ENCODE measurements at regions not wholly inside any gene's neighbourhood (a gene's known extent, or its start where the extent isn't known, plus 50 kb on each side); places are given as distances from the start of the nearest gene placed in this dataset.

GRCh38 chr5:68478301-68479095, 262.9 kb downstream of the PIK3R1 start:
- Mint-ChIP-seq H3K27ac (no peak overlapping the region), H3K27me3 (no peaks in the 10 kb centered on the region), H3K9me3 (ENCODE audit: low read depth) (no peaks in the 10 kb centered on the region), H3K4me1 (ENCODE audit: low read depth) (no peaks in the 10 kb centered on the region), H3K4me3 (no peak overlapping the region), H3K36me3 (no peaks in the 10 kb centered on the region)

GRCh38 chr5:68479524-68479923, 264.0 kb downstream of the PIK3R1 start:
- Mint-ChIP-seq H3K9me3 (ENCODE audit: low read depth) (no peaks in the 10 kb centered on the region), H3K4me1 (ENCODE audit: low read depth) (no peaks in the 10 kb centered on the region), H3K36me3 (no peaks in the 10 kb centered on the region), H3K27ac (no peak overlapping the region), H3K4me3 (no peak overlapping the region), H3K27me3 (no peaks in the 10 kb centered on the region)

GRCh38 chr5:68480335-68480940, 264.9 kb downstream of the PIK3R1 start:
- Mint-ChIP-seq H3K27me3 (no peaks in the 10 kb centered on the region), H3K36me3 (no peaks in the 10 kb centered on the region), H3K4me3 (no peak overlapping the region), H3K27ac (no peak overlapping the region), H3K4me1 (ENCODE audit: low read depth) (no peaks in the 10 kb centered on the region), H3K9me3 (ENCODE audit: low read depth) (no peaks in the 10 kb centered on the region)

GRCh38 chr5:68482199-68482598, 266.6 kb downstream of the PIK3R1 start:
- H3K4me1 Mint-ChIP-seq (ENCODE audit: low read depth): no peaks in the 10 kb centered on the region
- H3K9me3 Mint-ChIP-seq (ENCODE audit: low read depth): no peaks in the 10 kb centered on the region
- H3K4me3 Mint-ChIP-seq: no peak overlapping the region
- peaks cover 1% of the 10 kb centered on the region for H3K36me3 Mint-ChIP-seq
- H3K27ac Mint-ChIP-seq: no peak overlapping the region
- peaks cover 3% of the 10 kb centered on the region for H3K27me3 Mint-ChIP-seq

- peaks cover 4% of the 10 kb centered on the region for H3K9me3 Mint-ChIP-seq (ENCODE audit: low read depth)
- peaks cover 2% of the 10 kb centered on the region for H3K36me3 Mint-ChIP-seq
- H3K27ac Mint-ChIP-seq: no peak overlapping the region
- H3K27me3 Mint-ChIP-seq: peaks cover 3% of the 10 kb centered on the region
- H3K4me3 Mint-ChIP-seq: no peak overlapping the region
- no peaks in the 10 kb centered on the region for H3K4me1 Mint-ChIP-seq (ENCODE audit: low read depth)
These were observed 268.9 kb downstream of the PIK3R1 start for GRCh38 chr5:68484307-68485068.

GRCh38 chr5:68489556-68489955, 274.0 kb downstream of the PIK3R1 start:
- Mint-ChIP-seq H3K4me3 (no peak overlapping the region), H3K27me3 (peaks cover 7% of the 10 kb centered on the region), H3K4me1 (ENCODE audit: low read depth) (no peaks in the 10 kb centered on the region), H3K36me3 (peaks cover 2% of the 10 kb centered on the region), H3K27ac (no peak overlapping the region), H3K9me3 (ENCODE audit: low read depth) (peaks cover 4% of the 10 kb centered on the region)

GRCh38 chr5:68490406-68490805, 274.9 kb downstream of the PIK3R1 start:
- H3K27me3 Mint-ChIP-seq: peaks cover 7% of the 10 kb centered on the region
- H3K4me1 Mint-ChIP-seq (ENCODE audit: low read depth): no peaks in the 10 kb centered on the region
- no peak overlapping the region for H3K27ac Mint-ChIP-seq
- H3K9me3 Mint-ChIP-seq (ENCODE audit: low read depth): peaks cover 4% of the 10 kb centered on the region
- peaks cover 2% of the 10 kb centered on the region for H3K36me3 Mint-ChIP-seq
- H3K4me3 Mint-ChIP-seq: no peak overlapping the region

GRCh38 chr5:68494771-68495170, 279.2 kb downstream of the PIK3R1 start:
- Mint-ChIP-seq H3K36me3 (peaks cover 16% of the 10 kb centered on the region), H3K4me1 (ENCODE audit: low read depth) (no peaks in the 10 kb centered on the region), H3K4me3 (no peak overlapping the region), H3K27ac (no peak overlapping the region), H3K27me3 (peaks cover 5% of the 10 kb centered on the region), H3K9me3 (ENCODE audit: low read depth) (peaks cover 14% of the 10 kb centered on the region)

- H3K9me3 Mint-ChIP-seq (ENCODE audit: low read depth): peaks cover 14% of the 10 kb centered on the region
- H3K27me3 Mint-ChIP-seq: peaks cover 1% of the 10 kb centered on the region
- peaks cover 18% of the 10 kb centered on the region for H3K36me3 Mint-ChIP-seq
- H3K27ac Mint-ChIP-seq: no peak overlapping the region
- no peaks in the 10 kb centered on the region for H3K4me1 Mint-ChIP-seq (ENCODE audit: low read depth)
- no peak overlapping the region for H3K4me3 Mint-ChIP-seq
These were observed 284.4 kb downstream of the PIK3R1 start for GRCh38 chr5:68499987-68500386.

GRCh38 chr5:68500813-68501212, 285.3 kb downstream of the PIK3R1 start:
- Mint-ChIP-seq H3K27me3 (no peaks in the 10 kb centered on the region), H3K36me3 (peaks cover 15% of the 10 kb centered on the region), H3K4me3 (no peak overlapping the region), H3K4me1 (ENCODE audit: low read depth) (no peaks in the 10 kb centered on the region), H3K9me3 (ENCODE audit: low read depth) (peaks cover 11% of the 10 kb centered on the region), H3K27ac (no peak overlapping the region)

GRCh38 chr5:68502531-68502930, 287.0 kb downstream of the PIK3R1 start:
- H3K9me3 Mint-ChIP-seq (ENCODE audit: low read depth): no peaks in the 10 kb centered on the region
- peaks cover 5% of the 10 kb centered on the region for H3K36me3 Mint-ChIP-seq
- no peak overlapping the region for H3K4me3 Mint-ChIP-seq
- H3K27ac Mint-ChIP-seq: no peak overlapping the region
- no peaks in the 10 kb centered on the region for H3K27me3 Mint-ChIP-seq
- H3K4me1 Mint-ChIP-seq (ENCODE audit: low read depth): no peaks in the 10 kb centered on the region

GRCh38 chr5:68504306-68504705, 288.8 kb downstream of the PIK3R1 start:
- no peaks in the 10 kb centered on the region for H3K27me3 Mint-ChIP-seq
- H3K4me1 Mint-ChIP-seq (ENCODE audit: low read depth): no peaks in the 10 kb centered on the region
- no peak overlapping the region for H3K27ac Mint-ChIP-seq
- H3K9me3 Mint-ChIP-seq (ENCODE audit: low read depth): no peaks in the 10 kb centered on the region
- no peak overlapping the region for H3K4me3 Mint-ChIP-seq
- H3K36me3 Mint-ChIP-seq: peaks cover 2% of the 10 kb centered on the region

GRCh38 chr5:68505917-68506860, 290.6 kb downstream of the PIK3R1 start:
- no peaks in the 10 kb centered on the region for H3K4me1 Mint-ChIP-seq (ENCODE audit: low read depth)
- no peaks in the 10 kb centered on the region for H3K9me3 Mint-ChIP-seq (ENCODE audit: low read depth)
- H3K4me3 Mint-ChIP-seq: no peak overlapping the region
- H3K36me3 Mint-ChIP-seq: no peaks in the 10 kb centered on the region
- no peak overlapping the region for H3K27ac Mint-ChIP-seq
- H3K27me3 Mint-ChIP-seq: no peaks in the 10 kb centered on the region

GRCh38 chr5:68515514-68515913, 300.0 kb downstream of the PIK3R1 start:
- Mint-ChIP-seq H3K36me3 (no peaks in the 10 kb centered on the region), H3K27ac (no peak overlapping the region), H3K9me3 (ENCODE audit: low read depth) (no peaks in the 10 kb centered on the region), H3K4me3 (no peak overlapping the region), H3K27me3 (no peaks in the 10 kb centered on the region), H3K4me1 (ENCODE audit: low read depth) (no peaks in the 10 kb centered on the region)
